ENCODE measurements at regions not wholly inside any gene's neighbourhood (a gene's known extent, or its start where the extent isn't known, plus 50 kb on each side); places are given as distances from the start of the nearest gene placed in this dataset.

GRCh38 chr6:21949211-21949801, 347.5 kb downstream of the PRL start:
- DNase-seq (no peak), ATAC-seq (ENCODE audit: low read depth) (no peak)
- no peaks in the 10 kb centered on the region for H3K36me3 Mint-ChIP-seq (ENCODE audit: low read depth)
- intact Hi-C loops (cut with micrococcal nuclease): no loop called here
- no peaks in the 10 kb centered on the region for H3K4me1 Mint-ChIP-seq
- H3K27me3 Mint-ChIP-seq: no peaks in the 10 kb centered on the region
- TF ChIP-seq CTCF (IDR thresholded peaks at IDR 0.05): no peak
- H3K9me3 Mint-ChIP-seq: no peaks in the 10 kb centered on the region
- H3K27ac Mint-ChIP-seq: no peak overlapping the region
- POLR2A ChIA-PET: no interaction called here
- H3K4me3 Mint-ChIP-seq: no peak overlapping the region
- CTCF ChIA-PET: no interaction called here

- H3K9me3 Mint-ChIP-seq: no peaks in the 10 kb centered on the region
- no peak overlapping the region for H3K4me3 Mint-ChIP-seq
- no peaks in the 10 kb centered on the region for H3K36me3 Mint-ChIP-seq (ENCODE audit: low read depth)
- intact Hi-C loops (cut with micrococcal nuclease): no loop called here
- no peaks in the 10 kb centered on the region for H3K4me1 Mint-ChIP-seq
- H3K27ac Mint-ChIP-seq: no peak overlapping the region
- ChIA-PET CTCF (no interaction called here), POLR2A (no interaction called here)
- DNase-seq (no peak), ATAC-seq (ENCODE audit: low read depth) (no peak)
- TF ChIP-seq CTCF (IDR thresholded peaks at IDR 0.05): no peak
- no peaks in the 10 kb centered on the region for H3K27me3 Mint-ChIP-seq
These were observed 344.5 kb downstream of the PRL start for GRCh38 chr6:21952367-21952766.

GRCh38 chr6:21953831-21954801, 342.7 kb downstream of the PRL start:
- ATAC-seq (ENCODE audit: low read depth) (no peak), DNase-seq (no peak)
- Mint-ChIP-seq H3K27me3 (no peaks in the 10 kb centered on the region), H3K4me3 (no peak overlapping the region), H3K27ac (no peak overlapping the region), H3K4me1 (no peaks in the 10 kb centered on the region), H3K9me3 (no peaks in the 10 kb centered on the region), H3K36me3 (ENCODE audit: low read depth) (no peaks in the 10 kb centered on the region)
- intact Hi-C loops (cut with micrococcal nuclease): no loop called here
- no peak for TF ChIP-seq CTCF (IDR thresholded peaks at IDR 0.05)
- CTCF ChIA-PET: no interaction called here
- POLR2A ChIA-PET: no interaction called here

- CTCF ChIA-PET: no interaction called here
- Mint-ChIP-seq H3K4me1 (no peaks in the 10 kb centered on the region), H3K27me3 (no peaks in the 10 kb centered on the region), H3K27ac (no peak overlapping the region), H3K36me3 (ENCODE audit: low read depth) (no peaks in the 10 kb centered on the region), H3K4me3 (no peak overlapping the region), H3K9me3 (no peaks in the 10 kb centered on the region)
- DNase-seq (no peak), ATAC-seq (ENCODE audit: low read depth) (no peak)
- POLR2A ChIA-PET: no interaction called here
- no peak for TF ChIP-seq CTCF (IDR thresholded peaks at IDR 0.05)
- intact Hi-C loops (cut with micrococcal nuclease): no loop called here
These were observed 341.7 kb downstream of the PRL start for GRCh38 chr6:21955053-21955595.

- H3K27me3 Mint-ChIP-seq: no peaks in the 10 kb centered on the region
- no peak overlapping the region for H3K4me3 Mint-ChIP-seq
- no peaks in the 10 kb centered on the region for H3K9me3 Mint-ChIP-seq
- CTCF ChIA-PET: no interaction called here
- TF ChIP-seq CTCF (IDR thresholded peaks at IDR 0.05): no peak
- intact Hi-C loops (cut with micrococcal nuclease): no loop called here
- no peak overlapping the region for H3K27ac Mint-ChIP-seq
- ATAC-seq (ENCODE audit: low read depth): no peak
- no peaks in the 10 kb centered on the region for H3K36me3 Mint-ChIP-seq (ENCODE audit: low read depth)
- no peak for DNase-seq
- POLR2A ChIA-PET: no interaction called here
- H3K4me1 Mint-ChIP-seq: no peaks in the 10 kb centered on the region
These were observed 340.9 kb downstream of the PRL start for GRCh38 chr6:21955951-21956350.

All from activated B cell treated with CpG ODN at 0.5 μM for 24 hours (primary cell).